ENCODE measurements at regions not wholly inside any gene's neighbourhood (a gene's known extent, or its start where the extent isn't known, plus 50 kb on each side); places are given as distances from the start of the nearest gene placed in this dataset.
"Not testable (repeated sequence)": the region's sequence is repeated elsewhere in the genome, so short reads cannot be mapped to it uniquely, and the experiment has no call there.

DNA sequence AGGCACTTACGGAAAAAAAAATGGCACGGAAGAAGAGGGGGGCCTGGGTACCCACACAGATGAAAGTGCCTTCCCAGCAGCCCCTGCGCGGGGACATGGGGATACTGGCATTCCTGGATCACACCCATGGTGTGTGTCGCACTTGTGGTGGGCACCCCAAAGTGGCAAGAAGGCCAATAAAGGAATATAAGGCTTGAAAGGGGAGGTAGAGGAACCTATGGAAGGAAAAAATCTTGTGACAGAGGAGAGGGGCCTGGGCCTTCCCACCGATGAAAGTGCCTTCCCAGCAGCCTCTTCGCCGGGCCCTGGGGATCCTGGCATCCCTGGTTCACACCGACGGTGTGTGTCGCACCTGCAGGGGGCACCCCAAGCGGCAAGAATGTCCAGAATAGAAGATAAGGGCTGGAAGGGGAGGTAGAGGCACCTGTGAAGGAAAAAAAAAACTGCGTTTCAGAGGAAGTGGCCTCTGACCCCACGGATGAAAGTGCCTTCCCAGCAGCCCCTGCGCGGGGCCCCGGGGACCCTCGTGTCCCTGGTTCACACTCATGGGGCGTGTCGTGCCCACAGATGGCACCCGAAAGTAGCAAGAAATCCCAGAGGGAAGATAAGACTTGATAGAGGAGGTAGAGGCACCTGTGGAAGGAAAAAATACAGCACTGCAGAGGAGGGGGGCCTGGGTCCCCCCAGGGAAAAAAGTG lies 284.0 kb downstream of the ALG10 start:
- no peak for DNase-seq (ENCODE audit: low read depth, low spot score)
- ChIA-PET RAD21 (ENCODE audit: unreplicated experiment) (no interaction called here), SMC1A (ENCODE audit: uncharacterized antibody, unreplicated experiment) (no interaction called here), CTCF (no interaction called here), POLR2A (no interaction called here)
- no TSS peak for BruUV-seq (replicated peaks)
- no peaks in the 10 kb centered on the region; the same call in 2 of the 3 replicates for H3K9me3 ChIP-seq (replicated peaks; ENCODE audit: control insufficient read depth, insufficient read depth, low read length)
- no peak for ATAC-seq
- H3K27ac ChIP-seq (ENCODE audit: control insufficient read depth, insufficient read depth), result no peak overlapping the region
- no peaks in the 10 kb centered on the region for H3K36me3 ChIP-seq (ENCODE audit: control insufficient read depth in 2 of 2, insufficient read depth in 2 of 2, low read length in 1 of 2)
- in situ Hi-C loops (cut with MboI) (no loop called here), intact Hi-C loops (cut with micrococcal nuclease; ENCODE audit: unreplicated experiment) (no loop called here)
- TF ChIP-seq ZNF384 (IDR thresholded peaks at IDR 0.05; ENCODE audit: borderline replicate concordance, low read depth, low read length) (no peak), RAD21 (IDR thresholded peaks at IDR 0.05; ENCODE audit: insufficient read depth, low read depth, low read length) (no peak), ETV6 (conservative IDR thresholded peaks at IDR 0.05 in 1 of 2, IDR thresholded peaks at IDR 0.05 in 1 of 2; ENCODE audit: borderline replicate concordance in 1 of 2, low read depth in 1 of 2) (no peak), IRF4 (IDR thresholded peaks at IDR 0.05; ENCODE audit: low read depth, low read length) (no peak), TCF3 (IDR thresholded peaks at IDR 0.05; ENCODE audit: borderline replicate concordance, insufficient read depth, low read depth, low read length) (no peak), BRCA1 (IDR thresholded peaks at IDR 0.05; ENCODE audit: low read depth, low read length) (no peak), TCF12 (IDR thresholded peaks at IDR 0.05; ENCODE audit: low read depth, low read length) (no peak)
- TF ChIP-seq, protein P1, sequence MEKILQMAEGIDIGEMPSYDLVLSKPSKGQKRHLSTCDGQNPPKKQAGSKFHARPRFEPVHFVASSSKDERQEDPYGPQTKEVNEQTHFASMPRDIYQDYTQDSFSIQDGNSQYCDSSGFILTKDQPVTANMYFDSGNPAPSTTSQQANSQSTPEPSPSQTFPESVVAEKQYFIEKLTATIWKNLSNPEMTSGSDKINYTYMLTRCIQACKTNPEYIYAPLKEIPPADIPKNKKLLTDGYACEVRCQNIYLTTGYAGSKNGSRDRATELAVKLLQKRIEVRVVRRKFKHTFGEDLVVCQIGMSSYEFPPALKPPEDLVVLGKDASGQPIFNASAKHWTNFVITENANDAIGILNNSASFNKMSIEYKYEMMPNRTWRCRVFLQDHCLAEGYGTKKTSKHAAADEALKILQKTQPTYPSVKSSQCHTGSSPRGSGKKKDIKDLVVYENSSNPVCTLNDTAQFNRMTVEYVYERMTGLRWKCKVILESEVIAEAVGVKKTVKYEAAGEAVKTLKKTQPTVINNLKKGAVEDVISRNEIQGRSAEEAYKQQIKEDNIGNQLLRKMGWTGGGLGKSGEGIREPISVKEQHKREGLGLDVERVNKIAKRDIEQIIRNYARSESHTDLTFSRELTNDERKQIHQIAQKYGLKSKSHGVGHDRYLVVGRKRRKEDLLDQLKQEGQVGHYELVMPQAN (conservative IDR thresholded peaks at IDR 0.05), result no peak
- TF ChIP-seq, protein P2, sequence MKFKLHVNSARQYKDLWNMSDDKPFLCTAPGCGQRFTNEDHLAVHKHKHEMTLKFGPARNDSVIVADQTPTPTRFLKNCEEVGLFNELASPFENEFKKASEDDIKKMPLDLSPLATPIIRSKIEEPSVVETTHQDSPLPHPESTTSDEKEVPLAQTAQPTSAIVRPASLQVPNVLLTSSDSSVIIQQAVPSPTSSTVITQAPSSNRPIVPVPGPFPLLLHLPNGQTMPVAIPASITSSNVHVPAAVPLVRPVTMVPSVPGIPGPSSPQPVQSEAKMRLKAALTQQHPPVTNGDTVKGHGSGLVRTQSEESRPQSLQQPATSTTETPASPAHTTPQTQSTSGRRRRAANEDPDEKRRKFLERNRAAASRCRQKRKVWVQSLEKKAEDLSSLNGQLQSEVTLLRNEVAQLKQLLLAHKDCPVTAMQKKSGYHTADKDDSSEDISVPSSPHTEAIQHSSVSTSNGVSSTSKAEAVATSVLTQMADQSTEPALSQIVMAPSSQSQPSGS (IDR thresholded peaks at IDR 0.05; ENCODE audit: low read length), result no peak
- TF ChIP-seq, protein P3, sequence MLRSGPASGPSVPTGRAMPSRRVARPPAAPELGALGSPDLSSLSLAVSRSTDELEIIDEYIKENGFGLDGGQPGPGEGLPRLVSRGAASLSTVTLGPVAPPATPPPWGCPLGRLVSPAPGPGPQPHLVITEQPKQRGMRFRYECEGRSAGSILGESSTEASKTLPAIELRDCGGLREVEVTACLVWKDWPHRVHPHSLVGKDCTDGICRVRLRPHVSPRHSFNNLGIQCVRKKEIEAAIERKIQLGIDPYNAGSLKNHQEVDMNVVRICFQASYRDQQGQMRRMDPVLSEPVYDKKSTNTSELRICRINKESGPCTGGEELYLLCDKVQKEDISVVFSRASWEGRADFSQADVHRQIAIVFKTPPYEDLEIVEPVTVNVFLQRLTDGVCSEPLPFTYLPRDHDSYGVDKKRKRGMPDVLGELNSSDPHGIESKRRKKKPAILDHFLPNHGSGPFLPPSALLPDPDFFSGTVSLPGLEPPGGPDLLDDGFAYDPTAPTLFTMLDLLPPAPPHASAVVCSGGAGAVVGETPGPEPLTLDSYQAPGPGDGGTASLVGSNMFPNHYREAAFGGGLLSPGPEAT (IDR thresholded peaks at IDR 0.05; ENCODE audit: low read depth), result no peak
- H3K79me2 ChIP-seq (ENCODE audit: control insufficient read depth, insufficient read depth, low read length), result no peaks in the 10 kb centered on the region
- WGBS (ENCODE audit: insufficient coverage, insufficient replicate concordance, low lambda C conversion rate, missing lambda C conversion rate), result 72% methylated on average over 11 of the region's 21 CpGs
- H2AFZ ChIP-seq (ENCODE audit: control insufficient read depth, low read depth, low read length), result no peak overlapping the region
- no peaks in the 10 kb centered on the region for H3K4me1 ChIP-seq (ENCODE audit: control insufficient read depth, insufficient read depth, low read length)
- no peak overlapping the region for H3K9ac ChIP-seq (ENCODE audit: control insufficient read depth, insufficient read depth, low read length)
- no peaks in the 10 kb centered on the region for H3K27me3 ChIP-seq (replicated peaks in 1 of 2; ENCODE audit: control insufficient read depth in 2 of 2, insufficient read depth in 2 of 2, low read length in 1 of 2)
- H3K4me2 ChIP-seq (ENCODE audit: control insufficient read depth, insufficient read depth), result no peak overlapping the region
- FAIRE-seq, result no peak
- no peak overlapping the region for H3K4me3 ChIP-seq
- no peaks in the 10 kb centered on the region for H4K20me1 ChIP-seq (ENCODE audit: control insufficient read depth, insufficient read depth)

DNA sequence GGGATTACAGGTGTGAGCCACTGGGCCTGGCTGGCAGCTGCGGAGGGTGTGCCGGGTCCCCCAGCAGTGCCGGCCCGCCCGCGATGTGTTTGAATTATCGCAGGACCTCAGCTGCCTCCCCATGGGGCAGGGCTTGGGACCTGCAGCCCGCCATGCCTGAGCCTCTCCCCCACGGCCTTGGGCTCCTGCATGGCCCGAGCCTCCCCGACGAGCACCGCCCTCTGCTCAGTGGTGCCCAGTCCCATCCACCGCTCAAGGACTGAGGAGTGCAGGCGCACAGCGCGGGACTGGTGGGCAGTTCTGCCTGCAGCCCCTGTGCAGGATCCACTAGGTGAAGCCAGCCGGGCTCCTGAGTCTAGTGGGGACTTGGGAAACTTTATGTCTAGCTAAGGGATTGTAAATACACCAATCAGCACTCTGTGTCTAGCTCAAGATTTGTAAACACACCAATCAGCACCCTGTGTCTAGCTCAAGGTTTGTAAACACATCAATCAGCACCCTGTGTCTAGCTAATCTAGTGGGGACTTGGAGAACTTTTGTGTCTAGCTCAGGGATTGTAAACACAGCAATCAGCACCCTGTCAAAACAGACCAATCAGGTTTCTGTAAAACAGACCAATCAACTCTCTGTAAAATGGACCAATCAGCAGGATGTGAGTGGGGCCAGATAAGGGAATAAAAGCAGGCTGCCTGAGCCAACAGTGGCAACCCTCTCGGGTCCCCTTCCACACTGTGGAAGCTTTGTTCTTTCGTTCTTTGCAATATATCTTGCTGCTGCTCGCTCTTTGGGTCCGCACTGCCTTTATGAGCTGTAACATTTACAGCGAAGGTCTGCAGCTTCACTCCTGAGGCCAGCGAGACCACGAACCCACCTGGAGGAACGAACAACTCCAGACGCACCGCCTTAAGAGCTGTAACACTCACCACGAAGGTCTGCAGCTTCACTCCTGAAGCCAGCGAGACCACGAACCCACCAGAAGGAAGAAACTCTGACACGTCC lies 287.8 kb downstream of the ALG10 start:
- SMC1A ChIA-PET (ENCODE audit: uncharacterized antibody, unreplicated experiment); H2AFZ ChIP-seq (ENCODE audit: control insufficient read depth, low read depth, low read length); H3K27ac ChIP-seq (ENCODE audit: control insufficient read depth, insufficient read depth); ATAC-seq; FAIRE-seq; H3K79me2 ChIP-seq (ENCODE audit: control insufficient read depth, insufficient read depth, low read length); H3K27me3 ChIP-seq (replicated peaks in 1 of 2; ENCODE audit: control insufficient read depth in 2 of 2, insufficient read depth in 2 of 2, low read length in 1 of 2); H3K9ac ChIP-seq (ENCODE audit: control insufficient read depth, insufficient read depth, low read length); CTCF ChIA-PET; in situ Hi-C loops (cut with MboI); H4K20me1 ChIP-seq (ENCODE audit: control insufficient read depth, insufficient read depth); H3K9me3 ChIP-seq (replicated peaks; ENCODE audit: control insufficient read depth, insufficient read depth, low read length); RAD21 ChIA-PET (ENCODE audit: unreplicated experiment); H3K4me2 ChIP-seq (ENCODE audit: control insufficient read depth, insufficient read depth); BruUV-seq (replicated peaks); H3K36me3 ChIP-seq (ENCODE audit: control insufficient read depth in 2 of 2, insufficient read depth in 2 of 2, low read length in 1 of 2); POLR2A ChIA-PET; DNase-seq (ENCODE audit: low read depth, low spot score); intact Hi-C loops (cut with micrococcal nuclease; ENCODE audit: unreplicated experiment); H3K4me1 ChIP-seq (ENCODE audit: control insufficient read depth, insufficient read depth, low read length); H3K4me3 ChIP-seq: not testable (repeated sequence)
- 63% methylated on average over 31 of the region's 32 CpGs for WGBS (ENCODE audit: insufficient coverage, insufficient replicate concordance, low lambda C conversion rate, missing lambda C conversion rate)
